ENCODE measurements at regions not wholly inside any gene's neighbourhood (a gene's known extent, or its start where the extent isn't known, plus 50 kb on each side); places are given as distances from the start of the nearest gene placed in this dataset.
"Not testable (repeated sequence)": the region's sequence is repeated elsewhere in the genome, so short reads cannot be mapped to it uniquely, and the experiment has no call there.

DNA sequence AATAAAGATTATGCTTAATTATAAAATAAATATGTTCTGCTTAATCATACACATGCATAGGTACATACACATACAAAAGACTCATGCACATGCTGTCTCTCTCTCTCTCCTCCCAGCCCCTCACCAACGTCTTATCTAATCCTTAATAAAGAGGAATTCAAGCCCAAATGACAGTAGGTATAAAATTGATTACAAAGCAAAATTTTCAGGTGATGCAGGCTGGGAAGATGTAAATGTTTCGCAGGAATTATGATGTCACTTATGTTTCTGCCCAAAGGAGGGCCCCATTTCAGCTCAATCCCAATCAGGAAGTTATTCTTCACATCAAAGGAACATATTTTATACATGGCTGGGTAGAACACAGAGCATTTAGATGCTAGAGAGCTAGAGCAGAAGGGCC, 284.6 kb upstream of the ID4 start:
- no peak for DNase-seq

DNA sequence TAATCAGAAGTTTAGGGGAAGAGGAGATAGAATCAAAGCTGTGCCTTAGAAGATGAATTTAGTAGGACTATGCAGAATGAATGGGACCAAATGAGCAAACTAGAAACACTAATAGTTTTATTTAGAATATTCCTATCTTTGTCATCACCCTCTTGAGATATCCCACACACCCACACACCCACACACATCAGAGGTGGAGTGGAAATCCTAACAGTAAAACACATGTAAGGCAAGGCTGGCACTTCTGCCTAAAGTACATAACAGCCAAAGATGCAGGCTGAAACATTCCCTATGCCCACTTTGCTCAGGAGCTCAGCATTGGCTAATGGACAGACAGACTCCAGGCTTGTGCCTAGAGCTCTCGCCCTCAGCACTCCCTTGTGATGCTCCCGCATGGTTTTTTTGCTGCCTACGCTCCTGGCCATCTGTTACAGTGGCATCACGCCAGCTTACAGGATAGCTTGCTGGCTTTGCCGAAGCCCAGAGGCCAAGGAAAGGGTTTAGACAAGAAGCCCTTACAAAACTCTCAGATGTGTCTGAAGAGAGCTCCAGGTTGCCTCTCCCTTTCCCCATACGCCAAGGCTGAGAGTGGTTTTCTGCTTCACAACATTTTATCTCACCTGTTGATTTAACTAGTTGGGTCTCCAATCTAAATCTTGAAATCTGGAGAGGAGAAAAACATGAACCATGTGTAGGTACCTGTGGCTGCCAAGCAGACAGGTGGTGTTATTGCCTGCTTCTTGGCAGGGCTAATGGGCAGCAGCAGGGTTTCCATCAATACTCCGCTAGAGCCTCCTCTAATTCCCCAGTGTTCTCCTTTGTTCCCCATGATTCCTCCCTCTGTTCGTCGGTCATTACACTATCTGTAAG, 282.6 kb upstream of the ID4 start:
- DNase-seq = no peak

DNA sequence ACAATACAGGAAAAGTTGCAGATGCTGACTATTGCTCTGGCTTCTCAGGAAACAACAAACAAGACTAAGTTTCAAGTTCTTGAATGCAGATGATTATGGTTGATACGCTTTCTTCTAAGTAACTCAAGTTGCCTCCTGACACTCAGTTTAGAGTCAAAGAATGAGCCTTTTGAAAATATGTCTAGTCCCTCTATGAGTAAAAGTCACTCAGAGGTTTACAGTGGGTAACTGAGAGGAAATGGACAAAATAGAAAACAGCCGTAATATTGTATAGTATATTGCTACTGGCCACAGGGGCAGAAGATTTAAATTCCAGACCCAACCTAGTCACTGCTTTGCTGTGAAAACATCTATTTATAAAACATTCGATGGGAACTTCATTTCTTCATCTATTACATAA, 280.0 kb upstream of the ID4 start:
- DNase-seq = no peak

DNA sequence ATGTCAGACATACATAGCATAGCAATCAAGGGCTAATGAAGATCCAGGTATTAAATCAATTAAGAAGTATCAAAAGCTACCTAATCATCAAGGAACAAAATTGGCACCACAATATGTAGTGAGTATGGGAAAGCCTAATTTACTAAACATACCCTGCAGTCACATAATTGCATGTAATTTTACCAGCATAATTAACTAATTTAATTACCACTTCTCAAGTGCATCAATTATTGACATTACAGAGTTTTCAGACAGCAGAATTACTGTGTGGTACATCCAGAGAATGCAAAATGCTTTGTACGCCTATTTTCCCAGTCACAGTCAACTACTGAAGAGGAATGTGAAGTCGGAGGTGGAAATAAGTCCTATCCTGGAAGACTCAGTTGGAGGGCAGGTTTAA, 279.0 kb upstream of the ID4 start:
- DNase-seq = no peak

DNA sequence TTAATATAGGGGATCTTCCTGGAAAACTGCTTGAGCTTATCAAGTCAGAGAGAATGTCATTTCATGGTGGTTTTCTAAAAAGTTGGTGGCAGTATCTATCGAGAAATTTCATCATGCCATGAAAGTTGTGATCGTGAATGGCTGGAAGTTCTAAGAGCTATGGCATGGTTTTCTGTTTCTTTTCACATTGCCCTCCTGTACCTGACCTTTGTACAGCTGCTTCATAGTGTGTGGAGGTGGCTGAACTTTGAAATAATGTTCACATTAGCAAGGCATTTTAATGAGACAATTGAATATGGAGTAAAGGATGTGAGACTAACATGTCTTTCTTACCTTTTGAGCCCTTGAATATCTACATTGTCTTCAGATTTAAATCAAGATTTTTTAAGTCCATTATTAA, 278.2 kb upstream of the ID4 start:
- DNase-seq = no peak

DNA sequence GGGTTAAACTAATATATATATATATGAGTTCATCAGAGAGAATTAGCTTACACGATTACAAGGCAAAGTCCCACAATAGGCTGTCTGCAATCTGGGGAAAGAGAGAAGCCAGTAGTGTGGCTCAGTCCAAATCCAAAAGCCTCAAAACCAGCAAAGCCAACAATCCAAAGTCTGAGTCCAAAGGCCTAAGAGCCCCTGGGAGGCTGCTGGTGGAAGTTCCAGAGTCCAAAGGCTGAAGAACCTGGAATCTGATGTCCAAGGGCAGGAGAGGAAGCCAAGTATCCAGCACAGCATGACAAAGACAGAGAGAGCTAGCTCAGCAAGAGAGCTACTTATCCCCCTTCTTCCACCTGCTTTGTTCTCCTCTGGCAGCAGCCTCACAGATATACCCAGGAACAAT, 274.7 kb upstream of the ID4 start:
- no peak for DNase-seq

DNA sequence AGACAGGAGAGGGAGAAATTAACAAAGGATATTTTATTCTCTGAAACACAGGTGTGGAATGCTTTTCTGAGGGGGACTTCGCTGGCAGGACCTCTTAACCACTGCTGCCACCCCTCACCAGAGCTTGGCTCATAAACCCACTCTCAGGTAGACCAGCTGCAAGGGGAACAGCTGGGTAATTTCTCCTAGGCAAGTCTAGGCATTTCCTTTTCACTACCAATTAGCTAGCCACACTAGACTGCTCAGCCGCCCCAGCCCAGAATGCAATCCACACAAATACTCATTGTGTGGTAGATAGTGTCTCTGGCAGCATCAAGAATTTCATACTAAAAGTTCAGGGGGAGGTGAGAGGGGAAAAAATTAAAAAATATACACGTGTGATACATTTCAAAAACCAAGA, 267.6 kb upstream of the ID4 start:
- DNase-seq = no peak

DNA sequence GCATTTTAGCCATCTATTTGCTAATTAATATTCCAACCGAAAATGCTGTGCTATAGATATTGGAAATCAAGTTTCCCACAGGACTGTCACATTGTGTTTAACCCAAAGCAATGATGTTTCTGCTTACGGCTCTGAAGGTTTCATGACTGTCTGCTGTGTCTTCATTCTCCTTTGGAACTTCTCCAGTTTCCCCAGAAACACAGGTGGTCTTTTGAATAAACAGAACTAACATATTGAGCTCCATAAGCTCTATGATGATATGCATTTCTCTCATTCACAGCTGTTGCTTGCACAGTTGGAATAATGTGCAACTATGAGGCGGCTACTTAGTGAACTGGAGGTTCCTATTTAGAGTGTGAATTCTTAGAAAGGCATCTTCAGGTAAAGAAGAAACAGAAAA, 266.0 kb upstream of the ID4 start:
- no peak for DNase-seq

DNA sequence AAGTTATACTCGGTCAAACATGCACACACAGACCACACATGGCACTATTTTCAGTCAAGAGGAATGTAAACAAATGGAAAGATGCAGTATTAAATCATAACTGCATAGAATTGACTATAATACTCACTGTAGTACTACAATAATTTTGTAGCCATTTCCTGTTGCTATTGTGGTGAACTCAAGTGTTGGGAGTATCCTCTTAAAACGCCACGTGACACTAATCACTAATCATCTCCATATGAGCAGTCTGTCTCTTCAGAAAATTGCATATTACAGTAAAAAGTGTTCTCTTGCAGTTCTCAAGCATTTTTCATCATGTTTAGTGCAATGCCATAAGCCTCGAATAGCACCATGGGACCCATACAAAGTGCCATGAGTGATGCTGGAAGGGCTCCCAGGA, 258.7 kb upstream of the ID4 start:
- DNase-seq = no peak

DNA sequence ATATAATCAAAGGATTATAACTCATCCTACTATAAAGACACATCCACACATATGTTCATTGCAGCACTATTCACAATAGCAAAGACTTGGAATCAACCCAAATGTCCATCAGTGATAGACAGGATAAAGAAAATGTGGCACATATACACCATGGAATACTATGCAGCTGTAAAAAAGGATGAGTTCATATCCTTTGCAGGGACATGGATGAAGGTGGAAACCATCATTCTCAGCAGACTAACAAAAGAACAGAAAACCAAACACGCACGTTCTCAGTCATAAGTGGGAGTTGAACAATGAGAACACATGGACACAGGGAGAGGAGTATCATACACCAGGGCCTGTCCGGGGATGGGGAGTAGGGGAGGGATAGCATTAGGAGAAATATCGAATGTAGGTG, 253.0 kb upstream of the ID4 start:
- DNase-seq = not testable (repeated sequence)

DNA sequence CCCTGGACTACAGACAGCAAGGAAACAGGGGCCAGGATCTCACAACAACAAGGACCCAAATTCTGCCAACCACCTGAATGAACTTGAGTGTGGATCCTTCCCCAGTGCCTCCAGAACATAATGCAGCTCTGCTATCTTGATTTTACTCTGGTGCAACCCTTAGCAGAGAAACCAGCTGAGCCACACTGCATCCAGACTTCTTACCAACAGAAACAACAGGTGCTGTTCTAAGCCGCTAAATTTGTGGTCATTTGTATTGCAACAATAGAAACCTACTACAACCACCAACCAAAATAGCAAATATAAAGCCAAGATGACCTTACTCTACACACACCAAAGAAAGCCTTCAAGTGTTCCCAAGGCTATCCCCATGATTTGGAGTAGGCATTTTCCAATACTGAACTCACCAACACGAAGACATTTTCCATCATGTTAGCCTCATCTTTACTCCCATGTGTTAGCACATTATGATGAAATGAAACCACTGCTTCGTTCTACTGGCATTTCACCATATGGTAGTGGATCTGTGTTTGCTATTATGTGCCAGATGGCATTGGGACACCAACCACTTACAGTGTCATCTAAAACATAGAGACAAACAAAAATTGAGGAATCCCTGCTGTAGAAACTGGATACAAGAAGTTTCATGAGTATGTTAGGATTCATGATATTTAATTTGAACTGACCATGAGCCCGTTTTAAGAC, 249.8 kb upstream of the ID4 start:
- DNase-seq = no peak

DNA sequence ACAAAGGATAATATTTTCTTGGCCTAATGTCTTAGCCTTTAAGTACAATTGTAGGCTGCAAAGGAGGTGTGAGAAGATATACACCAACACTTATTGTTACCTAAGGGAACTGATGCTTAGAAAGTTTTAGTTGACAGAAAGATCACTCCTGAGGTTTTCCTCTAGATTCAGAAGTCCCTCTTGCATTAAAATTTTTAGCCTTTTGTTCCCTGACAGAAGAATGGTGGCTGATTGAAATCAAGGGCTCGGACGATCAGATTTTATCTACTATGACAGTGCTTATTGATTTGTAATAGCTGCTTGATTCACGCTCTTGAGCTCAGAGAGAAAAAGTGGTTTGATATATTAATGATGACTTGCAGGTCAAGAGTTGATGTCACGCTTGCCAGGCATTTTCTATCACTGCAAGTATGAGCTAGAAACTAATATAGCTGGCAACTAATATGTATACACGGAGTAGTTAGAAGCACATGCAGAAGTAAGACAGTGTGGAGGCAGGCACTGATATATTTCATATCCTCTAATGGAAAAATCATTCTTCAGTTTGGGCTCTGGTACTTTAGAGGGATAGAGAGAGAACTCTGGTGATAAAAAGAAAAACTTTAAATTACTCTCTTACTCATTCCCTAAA, 246.6 kb upstream of the ID4 start:
- DNase-seq = no peak

DNA sequence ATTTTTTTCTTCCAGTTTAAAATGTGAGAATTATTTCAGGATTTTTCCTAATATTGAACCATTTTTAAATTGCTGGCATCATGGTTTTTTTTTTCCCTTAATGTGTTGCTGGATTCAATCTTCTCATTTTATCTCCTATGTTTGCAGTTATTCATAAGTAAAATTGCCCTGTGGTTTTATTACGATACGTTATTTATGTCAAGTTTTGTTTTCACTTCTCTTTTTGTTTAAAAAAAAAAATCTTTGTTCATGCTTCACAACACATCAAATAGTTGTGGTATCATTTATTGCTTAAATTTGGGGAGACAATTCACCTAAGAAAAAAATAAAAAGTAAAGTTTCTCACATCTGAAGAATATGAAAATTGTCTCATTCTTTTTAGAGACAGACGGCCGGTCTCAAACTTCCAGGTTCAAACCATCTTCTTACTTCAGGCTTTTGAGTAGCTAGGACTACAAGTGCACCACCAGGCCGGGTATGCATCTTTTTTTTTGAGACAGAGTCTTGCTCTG, 239.3 kb upstream of the ID4 start:
- no peak for DNase-seq

DNA sequence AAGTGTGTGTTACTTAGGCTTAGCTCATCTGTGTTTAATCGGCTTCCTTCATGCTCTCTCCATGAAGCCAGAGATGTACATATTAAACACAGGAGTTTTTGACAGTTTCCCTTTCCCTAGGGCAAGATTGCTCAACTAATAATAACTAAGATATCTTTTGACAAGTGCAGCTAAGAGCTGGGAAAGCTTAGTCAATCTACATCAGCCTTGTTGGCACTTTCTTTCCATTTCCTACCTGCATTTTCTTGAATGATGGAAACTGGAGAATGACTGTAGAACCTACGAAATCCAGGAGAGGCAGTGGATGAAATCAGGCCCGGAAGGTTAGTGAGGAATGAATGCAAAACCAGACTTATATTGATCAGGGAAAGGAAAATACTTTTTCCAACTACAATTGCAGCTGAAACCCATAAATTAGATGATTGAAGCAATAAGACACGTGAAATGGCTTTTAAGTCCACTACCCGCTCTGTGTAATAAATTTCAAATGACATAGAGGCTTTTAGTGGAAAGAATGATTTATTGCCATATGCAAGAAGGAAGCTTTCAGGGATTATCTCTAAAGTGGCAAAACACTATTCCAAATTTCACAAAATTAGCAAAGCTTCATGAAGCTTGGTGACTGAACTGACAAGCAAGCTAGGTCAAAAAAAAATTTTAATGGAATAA, 237.2 kb upstream of the ID4 start:
- no peak for DNase-seq

DNA sequence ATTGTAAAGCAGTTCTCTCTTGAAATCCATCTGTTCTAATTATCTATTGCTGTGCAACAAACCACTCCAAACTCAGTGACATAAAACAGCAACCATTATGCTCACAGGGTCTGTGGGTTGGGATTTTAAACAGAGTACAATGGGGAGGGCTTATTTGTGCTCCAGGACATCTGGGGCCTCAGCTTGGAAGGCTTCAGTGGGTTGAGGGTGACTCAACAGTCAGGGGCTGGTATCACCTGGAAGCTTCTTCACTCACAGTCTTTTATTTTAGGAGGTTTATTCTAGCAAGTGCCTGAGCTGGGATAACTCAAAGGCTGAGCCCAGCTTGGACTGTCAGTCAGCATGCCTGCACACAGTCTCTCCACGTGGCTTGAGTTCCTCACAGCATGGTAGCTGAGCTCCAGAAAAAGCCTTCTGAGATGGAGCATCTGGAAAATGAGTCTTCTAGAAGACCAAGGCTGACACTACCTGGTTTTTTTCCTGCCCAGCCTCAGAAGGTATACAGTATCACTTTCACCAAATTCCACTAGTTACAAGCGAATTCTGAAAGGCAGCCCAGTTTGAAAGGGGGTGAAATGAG, 234.6 kb upstream of the ID4 start:
- DNase-seq = no peak

DNA sequence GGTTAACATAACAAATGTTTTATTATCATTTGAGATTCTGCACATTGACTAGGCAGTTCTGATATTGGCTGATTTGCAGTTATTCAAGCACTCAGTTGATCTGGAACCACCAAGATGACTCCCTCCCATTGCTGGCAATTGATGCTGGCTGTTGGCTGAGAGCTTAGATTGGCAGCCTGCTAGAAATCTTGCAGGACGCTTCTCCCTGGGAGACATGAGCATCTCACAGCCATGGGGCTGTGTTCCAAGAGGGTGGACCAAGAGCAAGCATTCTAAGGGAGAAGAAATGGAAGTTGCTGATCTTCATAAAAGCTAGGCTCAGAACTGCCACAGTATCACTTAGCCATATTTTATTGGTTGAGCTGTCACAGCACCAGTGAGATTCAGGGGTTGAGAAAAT, 233.4 kb upstream of the ID4 start:
- no peak for DNase-seq

DNA sequence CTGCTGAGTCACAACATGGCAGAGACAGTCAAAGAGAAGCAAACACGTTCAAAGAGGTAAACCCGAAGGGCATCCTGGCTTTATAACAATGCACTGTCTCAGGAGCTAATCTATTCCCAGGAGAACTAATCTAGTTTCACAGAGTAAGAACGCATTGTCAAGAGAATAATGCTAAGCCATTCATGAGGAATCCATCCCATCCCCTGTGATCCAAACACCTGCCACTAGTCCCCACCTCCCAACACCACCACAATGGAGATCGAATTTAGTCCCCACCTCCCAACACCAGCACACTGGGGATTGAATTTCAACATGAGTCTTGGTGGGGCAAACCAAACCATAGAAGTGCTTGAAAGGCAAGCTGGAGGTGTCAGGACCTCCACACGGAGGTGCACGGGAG, 231.5 kb upstream of the ID4 start:
- no peak for DNase-seq

DNA sequence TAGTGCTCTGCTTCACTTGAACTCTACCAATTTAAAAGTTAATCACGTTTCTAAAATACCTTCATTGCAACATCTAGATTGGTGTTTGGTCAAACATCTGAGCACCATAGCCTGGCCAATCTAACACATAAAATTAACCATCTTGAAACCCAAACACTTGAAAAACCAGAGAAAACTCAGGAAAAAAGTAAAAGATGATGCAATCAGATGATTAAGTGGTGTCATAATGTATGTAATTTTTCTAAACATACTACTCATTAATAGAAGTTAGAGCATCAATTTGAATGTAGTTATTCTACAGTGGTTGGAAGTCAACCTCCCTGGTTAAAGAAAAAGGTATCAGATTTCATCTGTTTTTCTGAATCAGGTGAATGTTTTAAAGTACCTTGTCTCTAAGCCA, 228.6 kb upstream of the ID4 start:
- DNase-seq = no peak

DNA sequence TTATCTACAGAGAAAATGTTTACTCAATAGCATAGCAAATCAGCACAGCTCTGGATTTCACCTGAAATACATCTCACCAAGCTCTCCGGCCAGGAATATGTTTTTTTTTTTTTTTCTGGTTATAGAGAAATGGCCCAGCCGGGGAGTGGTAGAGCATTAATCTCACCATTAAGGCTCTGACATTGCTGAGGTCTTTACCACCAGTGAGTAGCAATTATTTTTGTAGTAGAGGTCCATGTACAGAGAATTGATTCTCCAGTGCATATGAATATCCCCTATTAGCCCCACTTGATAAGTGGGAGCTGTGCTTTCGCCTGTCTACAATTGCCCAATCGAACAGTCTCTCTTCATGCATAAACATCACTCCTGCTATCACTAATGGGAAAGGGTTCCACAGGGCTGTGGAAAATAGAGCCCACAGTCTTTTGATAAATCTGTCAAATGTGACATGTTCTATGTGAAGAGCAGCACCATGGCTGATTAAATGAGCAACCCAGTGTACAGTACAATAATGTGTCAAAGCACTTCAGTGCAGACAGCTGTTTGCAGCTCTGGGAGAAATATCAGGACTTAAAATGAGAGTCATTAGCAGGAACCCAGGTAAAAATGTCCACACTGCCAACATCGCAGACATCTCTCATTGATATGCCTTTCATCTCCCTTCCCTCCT, 227.1 kb upstream of the ID4 start:
- no peak for DNase-seq

DNA sequence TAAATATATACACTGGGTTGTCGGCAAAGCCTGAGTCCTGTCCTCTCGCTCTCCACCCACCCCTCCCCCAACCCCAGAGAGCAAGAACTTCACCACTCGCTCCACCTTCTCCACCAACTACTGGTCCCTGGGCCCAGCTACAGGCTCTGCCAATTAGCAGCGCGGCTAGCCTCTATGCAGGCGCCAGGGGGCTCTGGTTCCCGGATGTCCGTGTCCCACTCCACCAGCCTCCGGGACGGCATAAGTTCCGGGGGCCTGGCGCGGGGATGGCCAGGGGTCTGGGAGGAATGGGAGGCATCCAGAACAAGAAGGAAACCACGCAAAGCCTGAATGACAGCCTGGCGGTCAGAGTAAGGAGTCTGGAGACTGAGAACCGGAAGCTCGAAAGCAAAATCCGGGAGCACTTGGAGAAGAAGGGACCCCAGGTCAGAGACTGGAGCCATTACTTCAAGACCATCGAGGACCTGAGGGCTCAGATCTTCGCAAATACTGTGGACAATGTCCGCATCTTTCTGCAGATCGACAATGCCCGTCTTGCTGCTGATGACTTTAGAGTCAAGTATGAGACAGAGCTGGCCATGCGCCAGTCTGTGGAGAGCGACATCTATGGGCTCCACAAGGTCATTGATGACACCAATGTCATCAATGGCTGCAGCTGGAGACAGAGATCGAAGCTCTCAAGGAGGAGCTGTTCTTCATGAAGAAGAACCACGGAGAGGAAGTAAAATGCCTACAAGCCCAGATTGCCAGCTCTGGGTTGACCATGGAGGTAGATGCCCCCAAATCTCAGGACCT, 224.3 kb upstream of the ID4 start:
- not testable (repeated sequence) for DNase-seq

DNA sequence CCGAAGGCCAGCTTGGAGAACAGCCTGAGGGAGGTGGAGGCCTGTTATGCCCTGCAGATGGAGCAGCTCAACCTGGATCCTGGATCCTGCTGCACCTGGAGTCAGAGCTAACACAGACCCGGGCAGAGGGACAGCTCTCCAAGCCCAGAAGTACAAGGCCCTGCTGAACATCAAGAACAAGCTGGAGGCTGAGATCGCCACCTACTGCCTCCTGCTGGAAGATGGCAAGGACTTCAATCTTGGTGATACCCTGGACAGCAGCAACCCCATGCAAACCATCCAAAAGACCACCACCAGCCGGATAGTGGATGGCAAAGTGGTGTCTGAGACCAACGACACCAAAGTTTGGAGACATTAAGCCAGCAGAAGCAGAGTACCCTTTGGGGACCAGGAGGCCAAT, 223.5 kb upstream of the ID4 start:
- no peak for DNase-seq
